Sigmoid colon (tissue), 6 donors: ENCODE measurements at regions not wholly inside any gene's neighbourhood (a gene's known extent, or its start where the extent isn't known, plus 50 kb on each side); places are given as distances from the start of the nearest gene placed in this dataset.

Experiments used
- DNase-seq: peaks from one replicate; pipeline ENCODE4 v3.0.0-alpha.2; 2019
- H3K27ac ChIP-seq, 4 donors: fragments of 200-600 bp; sonication (generic); one replicate each; pipeline ENCODE4 v1.5.1; 2016 to 2019; ENCODE audit warnings: mild to moderate bottlenecking in 1 of 4
- H3K27me3 ChIP-seq, 3 donors: fragments of 200-600 bp; sonication (generic); one replicate each; pipeline ENCODE4 v1.5.1; 2019; ENCODE audit warnings: mild to moderate bottlenecking in 1 of 3
- H3K36me3 ChIP-seq, 4 donors: fragments of 200-600 bp; sonication (generic); one replicate each; pipeline ENCODE4 v1.5.1; 2016 to 2019
- H3K4me1 ChIP-seq, 4 donors: fragments of 200-600 bp; sonication (generic); one replicate each; pipeline ENCODE4 v1.5.1; 2017 to 2019
- H3K4me3 ChIP-seq, 4 donors: fragments of 200-600 bp; sonication (generic); one replicate each; pipeline ENCODE4 v1.5.1; 2017 to 2019; ENCODE audit warnings: mild to moderate bottlenecking in 2 of 4, moderate library complexity in 1 of 4
- H3K9me3 ChIP-seq, 4 donors: fragments of 200-600 bp in 3 of 4; sonication (generic) in 3 of 4; one replicate each; pipeline versions ENCODE4 v1.5.1 to v1.6.1; 2013 to 2019
- CTCF ChIP-seq, 4 experiments: fragments of 450-650 bp in 3 of 4; fragments of 200-600 bp in 1 of 4; IDR thresholded peaks; one replicate each; pipeline ENCODE4 v1.5.1; 2016 to 2019; ENCODE audit warnings: antibody characterized with exemption in 4 of 4, mild to moderate bottlenecking in 3 of 4, moderate library complexity in 2 of 4
- EP300 ChIP-seq, 4 donors: sonication (generic); formaldehyde crosslinking; IDR thresholded peaks; one replicate each; pipeline ENCODE4 v1.6.1; 2017; ENCODE audit warnings: antibody characterized with exemption in 4 of 4
- POLR2A ChIP-seq, 2 donors: fragments of 450-650 bp; IDR thresholded peaks; one replicate each; pipeline ENCODE4 v1.6.1; 2016; ENCODE audit warnings: antibody characterized with exemption in 2 of 2, mild to moderate bottlenecking in 2 of 2, moderate library complexity in 2 of 2
- POLR2AphosphoS5 ChIP-seq, 4 donors: sonication (generic); formaldehyde crosslinking; IDR thresholded peaks; one replicate each; pipeline ENCODE4 v1.6.1; 2017; ENCODE audit warnings: antibody characterized with exemption in 4 of 4
- WGBS, 2 donors: extraction: QIAGEN DNeasy Blood & Tissue Kit; methylation state at CpG; one replicate each; pipeline ENCODE4 v1.1.7; 2013; 5-methylcytosine and 5-hydroxymethylcytosine counted together
- intact Hi-C: fragments of 100-400 bp; cut with DNase I; formaldehyde crosslinking; loops from one replicate; pipeline ENCODE4 v1.15.1; 2023
- donor health status: healthy with polysubstance abuse.
- donor health status: healthy.

DNA sequence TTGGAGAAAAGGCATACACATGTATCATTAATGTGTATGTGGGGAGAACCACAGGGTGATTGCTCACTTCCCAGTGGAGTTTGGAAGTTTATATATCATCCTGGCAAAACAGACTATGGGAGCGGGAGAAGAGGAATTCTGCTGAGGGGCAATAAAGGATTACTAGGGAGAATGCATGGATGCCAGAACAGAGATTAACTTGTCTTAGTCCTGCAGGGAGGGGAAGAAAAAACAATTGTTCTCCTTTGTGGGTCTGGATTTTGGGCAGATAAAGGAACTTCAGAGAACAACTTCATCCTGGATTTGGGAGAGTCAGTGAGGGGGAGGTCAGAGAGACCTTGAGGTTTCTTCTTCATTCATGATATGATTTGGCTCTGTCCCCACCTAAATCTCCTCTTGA, 55.9 kb upstream of the SOX13 start:
- whole genome bisulfite sequencing, 2 donors, result 75 to 81% methylated on average over 1 of the region's 1 CpG
- TF ChIP-seq CTCF (IDR thresholded peaks at IDR 0.05), result no peak
- TF ChIP-seq EP300 (IDR thresholded peaks at IDR 0.05), result no peak
- TF ChIP-seq POLR2A (IDR thresholded peaks at IDR 0.05), result no peak
- no peak for TF ChIP-seq POLR2AphosphoS5 (IDR thresholded peaks at IDR 0.05)

DNA sequence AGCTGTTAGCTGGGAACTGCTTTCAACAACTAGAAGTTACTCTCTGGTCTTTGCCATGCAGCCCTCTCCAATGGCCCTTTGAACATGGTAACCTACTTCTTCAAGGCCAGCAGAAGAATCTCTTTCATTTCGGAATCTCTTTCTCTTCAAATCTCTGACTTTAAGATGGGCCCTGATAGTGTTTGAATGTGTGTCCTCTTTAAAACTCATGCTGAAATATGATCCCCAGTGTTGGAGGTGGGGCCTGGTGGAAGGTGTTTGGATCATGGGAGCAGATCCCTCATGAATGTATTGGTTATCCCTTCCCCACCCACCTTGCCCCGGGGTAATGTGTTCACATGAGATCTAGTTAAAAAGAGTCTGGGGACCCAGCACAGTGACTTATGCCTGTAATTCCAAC, 54.5 kb upstream of the SOX13 start:
- Histone ChIP-seq H3K27ac (no peak overlapping the region), H3K4me3 (no peak overlapping the region), H3K9me3 (no peaks in the 10 kb centered on the region), H3K4me1 (no peaks in the 10 kb centered on the region), H3K27me3 (no peaks in the 10 kb centered on the region), H3K36me3 (no peaks in the 10 kb centered on the region)
- no peak for DNase-seq
- intact Hi-C loops, result no loop called here
- TF ChIP-seq CTCF (IDR thresholded peaks at IDR 0.05), result no peak
- no peak for TF ChIP-seq POLR2AphosphoS5 (IDR thresholded peaks at IDR 0.05)
- no peak for TF ChIP-seq EP300 (IDR thresholded peaks at IDR 0.05)
- no peak for TF ChIP-seq POLR2A (IDR thresholded peaks at IDR 0.05)
- WGBS, 2 donors, result 66 to 70% methylated on average over 2 of the region's 2 CpGs

More for the DNA sequence above, 55.9 kb upstream of the SOX13 start:
- no peak overlapping the region for H3K27ac ChIP-seq
- H3K27me3 ChIP-seq, result no peaks in the 10 kb centered on the region
- no peaks in the 10 kb centered on the region for H3K36me3 ChIP-seq
- H3K4me3 ChIP-seq, result no peak overlapping the region
- H3K4me1 ChIP-seq, result no peaks in the 10 kb centered on the region
- intact Hi-C loops, result no loop called here
- no peak for DNase-seq
- H3K9me3 ChIP-seq, result no peaks in the 10 kb centered on the region
